ENCODE measurements at regions not wholly inside any gene's neighbourhood (a gene's known extent, or its start where the extent isn't known, plus 50 kb on each side); places are given as distances from the start of the nearest gene placed in this dataset.
A peak's percentile ranks its signal among the peaks of the same experiment; 100 is the strongest.
"Not testable (repeated sequence)": the region's sequence is repeated elsewhere in the genome, so short reads cannot be mapped to it uniquely, and the experiment has no call there.

- no peak for DNase-seq (ENCODE audit: low spot score)
These were observed 173.4 kb downstream of the S1PR1 start for GRCh38 chr1:101410048-101410878.

DNA sequence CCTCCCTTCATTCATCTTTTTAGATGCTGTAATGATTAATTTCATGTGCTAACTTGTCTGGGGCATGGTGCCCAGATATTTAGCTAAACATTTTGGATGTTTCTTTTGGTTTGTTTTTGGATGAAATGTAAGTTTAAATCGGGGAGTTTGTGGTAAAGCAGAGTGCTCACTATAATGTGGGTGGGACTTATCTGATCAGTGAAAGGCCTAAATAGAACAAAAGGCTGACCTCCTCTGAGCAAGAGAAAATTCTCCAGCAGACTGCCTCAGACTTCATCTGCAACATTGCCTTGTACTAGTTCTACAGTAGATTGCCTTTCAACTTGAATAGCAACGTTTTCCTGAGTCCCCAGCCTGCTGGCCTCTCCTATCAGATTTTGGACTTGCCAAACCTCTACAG, 183.6 kb downstream of the S1PR1 start:
- no peak for DNase-seq (ENCODE audit: low spot score)

GRCh38 chr1:101428083-101428482, 191.3 kb downstream of the S1PR1 start:
- not testable (repeated sequence) for DNase-seq (ENCODE audit: low spot score)

DNA sequence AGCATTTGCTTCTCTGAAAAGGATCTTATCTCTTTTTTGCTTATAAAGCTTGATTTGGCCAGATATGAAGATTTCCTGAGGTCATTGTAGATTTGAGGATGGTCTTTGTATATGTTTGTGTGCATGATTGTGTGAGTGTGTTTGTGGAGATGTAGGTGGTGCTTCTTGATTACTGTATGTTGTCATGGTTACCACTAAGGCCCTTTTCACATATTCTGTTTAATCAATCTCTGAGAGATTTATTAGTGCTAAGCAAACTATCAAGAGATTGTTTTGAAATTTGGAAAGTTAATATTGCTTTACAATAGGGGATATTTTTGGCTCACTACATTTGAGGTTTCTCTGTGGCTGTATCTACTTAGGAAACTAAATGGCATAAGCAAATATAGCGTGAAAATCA, 191.7 kb downstream of the S1PR1 start:
- no peak for DNase-seq (ENCODE audit: low spot score)

DNA sequence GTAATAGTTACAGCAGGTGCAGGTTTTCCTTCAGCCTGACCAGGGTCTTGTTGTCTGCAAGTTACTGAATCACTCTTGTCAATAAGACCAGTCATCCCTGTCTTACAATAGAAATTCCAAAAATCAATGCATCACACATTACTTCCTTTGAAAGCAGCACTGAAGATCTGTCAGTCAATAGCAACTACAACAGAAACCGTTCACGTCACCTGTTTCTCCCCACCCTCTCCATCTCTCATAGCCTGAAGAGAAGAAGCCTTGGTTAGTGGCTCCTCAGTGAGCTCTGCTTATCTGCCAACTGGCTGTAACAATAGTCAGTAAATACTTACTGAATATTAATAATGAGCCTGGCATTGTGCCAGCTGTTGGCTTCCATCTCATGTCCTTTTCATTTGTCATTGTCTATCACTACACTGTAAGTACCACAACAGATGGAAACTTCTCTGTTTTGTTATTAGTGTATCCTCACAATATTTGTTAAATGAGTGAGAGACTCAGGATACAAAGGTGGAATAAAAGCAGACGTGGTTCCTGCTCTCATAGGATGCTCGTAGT, 195.2 kb downstream of the S1PR1 start:
- DNase-seq (ENCODE audit: low spot score), result no peak

DNA sequence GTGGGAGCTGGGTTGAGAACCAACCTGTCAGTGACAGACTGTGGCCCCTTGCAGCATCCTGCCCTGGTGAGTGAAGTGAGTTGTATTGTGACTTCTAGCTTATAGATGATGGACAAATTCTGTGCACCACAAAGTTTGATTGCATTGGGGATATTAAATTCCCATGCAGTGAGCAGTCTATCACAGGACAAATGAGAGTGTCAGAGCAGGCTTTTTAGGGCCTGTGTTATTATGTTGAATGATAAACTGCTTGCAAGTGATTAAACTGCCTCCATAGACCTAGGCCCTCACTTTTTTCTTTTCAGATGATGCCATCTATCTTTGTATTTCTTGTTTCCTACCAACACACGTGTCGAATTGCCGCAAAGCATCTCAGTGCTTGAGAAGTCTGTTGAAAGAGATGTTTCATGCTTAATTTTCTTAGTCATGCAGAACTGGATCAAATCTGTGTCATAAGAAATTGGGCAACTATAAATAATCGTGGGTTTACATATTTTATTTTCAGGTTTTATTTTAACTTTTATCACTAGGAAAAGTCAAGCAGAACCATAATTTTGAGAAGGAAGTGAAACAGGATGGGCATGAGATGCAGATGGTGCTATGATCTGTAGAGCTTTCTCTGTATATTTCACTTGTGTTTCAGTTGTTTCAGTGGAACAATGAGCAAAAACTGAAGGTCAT, 199.2 kb downstream of the S1PR1 start:
- no peak for DNase-seq (ENCODE audit: low spot score)

GRCh38 chr1:101437800-101438199, 201.0 kb downstream of the S1PR1 start:
- DNase-seq (ENCODE audit: low spot score), result no peak

GRCh38 chr1:101438359-101438758, 201.5 kb downstream of the S1PR1 start:
- DNase-seq (ENCODE audit: low spot score), result peak; percentile 13

DNA sequence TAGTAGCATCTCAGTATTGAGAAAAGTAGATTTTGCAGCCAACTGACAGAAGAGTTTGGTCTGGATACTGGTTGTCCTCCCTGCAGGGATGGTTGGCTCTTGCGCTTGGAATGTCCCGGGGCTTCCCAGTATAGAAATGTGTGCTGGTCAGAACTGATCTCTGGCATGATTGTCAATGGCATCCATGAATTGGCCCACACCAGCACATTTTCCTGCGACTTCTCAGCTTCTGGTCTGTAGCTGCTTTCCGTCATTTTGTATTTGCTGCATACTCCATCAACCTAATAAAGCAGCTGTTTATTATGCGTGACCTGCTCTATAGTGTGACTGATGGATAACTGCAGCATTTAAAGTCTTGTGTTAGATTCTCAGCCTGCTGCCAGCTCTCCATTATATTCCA, 203.7 kb downstream of the S1PR1 start:
- DNase-seq (ENCODE audit: low spot score), result no peak

- no peak for DNase-seq (ENCODE audit: low spot score)
These were observed 207.6 kb downstream of the S1PR1 start for GRCh38 chr1:101444381-101444780.

DNA sequence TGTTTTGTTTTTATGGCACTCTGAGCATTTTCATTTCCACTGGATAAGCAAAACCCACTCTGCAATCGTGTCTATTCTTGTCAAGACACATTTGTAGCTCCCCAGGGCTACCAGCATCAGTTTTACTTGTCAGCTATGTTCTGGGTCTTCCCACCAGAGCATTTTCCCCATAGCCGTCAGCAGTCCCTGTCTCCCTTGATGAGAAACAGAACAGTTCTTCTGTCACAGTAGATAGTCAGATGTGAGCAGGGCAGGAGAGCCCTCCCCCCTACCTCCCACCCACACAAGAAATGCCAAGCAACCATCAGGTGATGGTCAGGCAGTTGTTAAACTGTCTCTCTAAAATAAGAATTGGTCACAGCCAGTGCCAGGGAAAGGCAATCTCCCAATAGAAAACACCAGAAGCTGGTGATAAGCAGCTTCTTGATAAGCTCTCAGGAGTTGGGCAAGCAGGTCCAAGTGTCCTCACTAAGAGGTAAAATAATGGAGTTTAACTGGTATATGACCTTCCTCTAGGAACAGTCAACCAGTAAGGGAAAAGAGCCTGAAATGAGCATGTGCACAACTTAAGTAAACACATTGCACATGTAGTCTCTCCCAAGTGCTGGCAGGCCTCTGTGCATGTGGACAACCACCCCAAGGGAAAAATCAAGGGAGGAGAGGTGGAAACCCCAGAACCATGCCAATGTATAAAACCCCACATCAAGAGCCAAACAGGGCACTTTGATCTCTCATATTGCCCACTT, 208.2 kb downstream of the S1PR1 start:
- no peak for DNase-seq (ENCODE audit: low spot score)

GRCh38 chr1:101448018-101448417, 211.2 kb downstream of the S1PR1 start:
- DNase-seq (ENCODE audit: low spot score), result no peak

DNA sequence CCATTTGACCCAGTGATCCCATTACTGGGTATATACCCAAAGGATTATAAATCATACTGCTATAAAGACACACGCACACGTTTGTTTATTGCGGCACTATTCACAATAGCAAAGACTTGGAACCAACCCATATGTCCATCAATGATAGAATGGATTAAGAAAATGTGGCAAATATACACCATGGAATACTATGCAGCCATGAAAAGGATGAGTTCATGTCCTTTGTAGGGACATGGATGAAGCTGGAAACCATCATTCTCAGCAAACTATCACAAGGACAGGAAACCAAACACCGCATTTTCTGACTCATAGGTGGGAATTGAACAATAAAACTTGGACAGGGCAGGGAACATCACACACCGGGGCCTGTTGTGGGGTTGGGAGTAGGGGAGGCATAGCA, 213.9 kb downstream of the S1PR1 start:
- not testable (repeated sequence) for DNase-seq (ENCODE audit: low spot score)

- no peak for DNase-seq (ENCODE audit: low spot score)
These were observed 215.1 kb downstream of the S1PR1 start for GRCh38 chr1:101451888-101452287.

- DNase-seq (ENCODE audit: low spot score), result no peak
These were observed 216.0 kb downstream of the S1PR1 start for GRCh38 chr1:101452825-101453224.

GRCh38 chr1:101453844-101454243, 217.0 kb downstream of the S1PR1 start:
- no peak for DNase-seq (ENCODE audit: low spot score)

DNA sequence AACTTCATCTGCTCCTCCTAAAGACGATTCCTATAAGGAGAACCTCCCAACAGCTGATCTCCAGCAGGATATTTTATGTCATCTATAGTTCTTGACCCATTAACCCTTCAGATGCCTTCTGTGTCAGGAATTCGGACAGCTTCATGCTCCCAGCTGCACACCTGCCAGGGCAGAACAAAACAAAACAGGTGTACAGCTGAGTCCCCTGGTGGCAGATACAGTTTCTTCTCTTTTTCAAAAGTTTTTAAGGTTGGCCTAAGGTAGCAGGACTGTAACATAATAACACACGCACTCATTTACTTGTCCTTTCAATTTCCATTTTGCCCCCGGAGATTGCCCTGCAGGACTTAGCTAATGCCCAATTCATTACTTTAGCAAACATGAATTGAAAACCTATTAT, 218.3 kb downstream of the S1PR1 start:
- no peak for DNase-seq (ENCODE audit: low spot score)

DNA sequence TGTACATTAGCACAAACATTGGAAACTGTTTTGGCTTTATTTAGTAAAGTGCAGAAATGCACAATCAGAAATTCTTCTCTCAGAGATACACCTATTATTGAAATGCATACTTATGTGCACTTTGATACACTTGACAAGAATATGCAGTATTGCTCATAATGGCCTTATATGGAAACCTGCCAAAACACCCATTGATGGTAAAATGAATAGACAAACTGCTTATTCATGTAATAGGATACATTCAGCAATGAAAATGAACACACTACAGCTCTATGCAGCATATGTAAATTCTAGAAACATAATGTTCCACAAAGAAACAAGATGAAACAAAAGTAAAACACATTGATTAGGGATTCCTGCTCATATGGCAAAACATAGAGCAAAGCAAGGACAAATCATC, 223.9 kb downstream of the S1PR1 start:
- no peak for DNase-seq (ENCODE audit: low spot score)

GRCh38 chr1:101463195-101463594, 226.4 kb downstream of the S1PR1 start:
- DNase-seq (ENCODE audit: low spot score), result no peak

- DNase-seq (ENCODE audit: low spot score), result no peak
These were observed 229.1 kb downstream of the S1PR1 start for GRCh38 chr1:101465941-101466340.

- no peak for DNase-seq (ENCODE audit: low spot score)
These were observed 237.3 kb downstream of the S1PR1 start for GRCh38 chr1:101474039-101474665.

GRCh38 chr1:101476541-101476940, 239.7 kb downstream of the S1PR1 start:
- no peak for DNase-seq (ENCODE audit: low spot score)
